ENCODE measurements at regions not wholly inside any gene's neighbourhood (a gene's known extent, or its start where the extent isn't known, plus 50 kb on each side); places are given as distances from the start of the nearest gene placed in this dataset.

DNA sequence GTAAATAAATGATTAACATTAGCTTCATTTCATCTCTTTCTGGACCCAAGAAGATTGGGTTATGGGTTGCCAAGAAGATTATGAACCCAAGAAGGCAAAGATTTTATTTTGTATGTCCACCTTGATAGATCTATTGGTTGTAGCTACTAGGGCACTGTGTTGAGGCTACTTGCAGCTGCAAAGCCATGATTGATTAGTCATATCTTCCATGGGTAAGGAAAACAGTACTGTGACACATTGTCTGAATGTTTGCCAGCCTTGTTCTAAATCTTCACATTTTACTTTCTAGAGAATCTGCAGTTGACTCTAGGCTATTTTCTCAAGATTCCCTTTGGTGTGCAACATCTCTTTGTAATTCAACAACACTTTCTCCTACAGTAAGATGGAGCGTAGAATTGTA lies 229.2 kb upstream of the KCNH8 start:
- intact Hi-C loops (cut with DNase I) = no loop called here
- Histone ChIP-seq H3K27ac (no peak overlapping the region), H3K27me3 (no peaks in the 10 kb centered on the region), H3K36me3 (no peaks in the 10 kb centered on the region), H3K9me3 (no peaks in the 10 kb centered on the region), H3K4me1 (no peaks in the 10 kb centered on the region), H3K4me3 (no peak overlapping the region), H3K9ac (ENCODE audit: low read depth in 2 of 2, low read length in 2 of 2) (no peak overlapping the region)
- DNase-seq = no peak
- TF ChIP-seq, protein P1, sequence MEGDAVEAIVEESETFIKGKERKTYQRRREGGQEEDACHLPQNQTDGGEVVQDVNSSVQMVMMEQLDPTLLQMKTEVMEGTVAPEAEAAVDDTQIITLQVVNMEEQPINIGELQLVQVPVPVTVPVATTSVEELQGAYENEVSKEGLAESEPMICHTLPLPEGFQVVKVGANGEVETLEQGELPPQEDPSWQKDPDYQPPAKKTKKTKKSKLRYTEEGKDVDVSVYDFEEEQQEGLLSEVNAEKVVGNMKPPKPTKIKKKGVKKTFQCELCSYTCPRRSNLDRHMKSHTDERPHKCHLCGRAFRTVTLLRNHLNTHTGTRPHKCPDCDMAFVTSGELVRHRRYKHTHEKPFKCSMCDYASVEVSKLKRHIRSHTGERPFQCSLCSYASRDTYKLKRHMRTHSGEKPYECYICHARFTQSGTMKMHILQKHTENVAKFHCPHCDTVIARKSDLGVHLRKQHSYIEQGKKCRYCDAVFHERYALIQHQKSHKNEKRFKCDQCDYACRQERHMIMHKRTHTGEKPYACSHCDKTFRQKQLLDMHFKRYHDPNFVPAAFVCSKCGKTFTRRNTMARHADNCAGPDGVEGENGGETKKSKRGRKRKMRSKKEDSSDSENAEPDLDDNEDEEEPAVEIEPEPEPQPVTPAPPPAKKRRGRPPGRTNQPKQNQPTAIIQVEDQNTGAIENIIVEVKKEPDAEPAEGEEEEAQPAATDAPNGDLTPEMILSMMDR (IDR thresholded peaks at IDR 0.05) = no peak

DNA sequence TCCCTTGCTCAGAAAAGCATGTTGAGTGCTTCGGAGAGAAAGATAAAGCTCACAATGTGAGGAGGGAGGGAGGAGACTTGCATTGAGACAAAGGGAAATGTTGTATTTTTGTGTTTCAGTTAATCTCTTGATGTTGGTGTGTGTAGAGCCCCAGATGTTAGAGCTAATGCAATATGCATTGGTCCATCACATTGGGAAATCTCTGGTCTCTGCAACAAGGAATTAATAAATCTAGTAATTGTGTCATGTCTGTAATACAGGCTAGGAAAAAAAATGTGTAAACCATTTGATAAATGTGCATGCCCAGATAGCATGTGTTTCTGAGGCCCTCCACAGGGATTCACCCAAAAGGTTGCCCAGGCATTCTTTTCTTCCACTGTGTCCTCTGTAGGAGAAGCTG lies 230.4 kb upstream of the KCNH8 start:
- no peak for DNase-seq
- Histone ChIP-seq H3K27me3 (no peaks in the 10 kb centered on the region), H3K27ac (no peak overlapping the region), H3K36me3 (no peaks in the 10 kb centered on the region), H3K9ac (ENCODE audit: low read depth in 2 of 2, low read length in 2 of 2) (no peak overlapping the region), H3K9me3 (no peaks in the 10 kb centered on the region), H3K4me1 (no peaks in the 10 kb centered on the region), H3K4me3 (no peak overlapping the region)
- TF ChIP-seq, protein P1 (IDR thresholded peaks at IDR 0.05) = no peak
- intact Hi-C loops (cut with DNase I) = no loop called here

DNA sequence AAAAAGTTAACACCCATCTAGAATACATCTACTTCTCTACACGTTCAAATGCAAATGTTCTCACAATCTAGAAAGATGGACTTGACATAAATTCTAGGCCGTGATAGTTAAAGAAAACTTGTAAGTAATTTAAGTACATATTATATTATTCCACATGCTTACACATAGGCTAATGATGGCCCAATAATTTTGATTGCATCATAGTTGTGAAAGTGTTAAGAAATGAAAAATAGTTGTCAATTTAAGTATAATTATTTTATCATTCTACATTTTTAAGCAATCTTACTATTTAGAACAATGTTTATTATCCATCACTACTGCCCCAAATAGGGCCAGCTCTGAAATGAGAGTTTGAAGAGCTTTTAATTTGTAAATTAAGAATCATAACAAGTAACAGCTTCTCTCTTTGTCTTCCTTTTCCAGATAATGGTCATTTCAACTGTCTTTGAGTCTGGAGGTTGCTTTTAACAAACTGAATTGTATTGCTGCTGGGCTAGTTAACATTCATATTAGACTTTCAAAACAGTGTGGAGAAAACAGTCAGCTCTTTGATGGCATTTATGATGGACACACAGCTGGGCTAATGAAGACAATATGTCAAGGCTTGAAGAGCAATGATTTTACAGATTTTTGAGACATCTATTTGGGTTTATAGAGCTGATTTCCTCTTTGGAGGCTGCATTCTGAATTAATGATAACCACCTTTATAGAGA lies 246.1 kb upstream of the KCNH8 start:
- intact Hi-C loops (cut with DNase I) = no loop called here
- H3K9ac ChIP-seq (ENCODE audit: low read depth in 2 of 2, low read length in 2 of 2) = no peak overlapping the region
- no peaks in the 10 kb centered on the region for H3K36me3 ChIP-seq

DNA sequence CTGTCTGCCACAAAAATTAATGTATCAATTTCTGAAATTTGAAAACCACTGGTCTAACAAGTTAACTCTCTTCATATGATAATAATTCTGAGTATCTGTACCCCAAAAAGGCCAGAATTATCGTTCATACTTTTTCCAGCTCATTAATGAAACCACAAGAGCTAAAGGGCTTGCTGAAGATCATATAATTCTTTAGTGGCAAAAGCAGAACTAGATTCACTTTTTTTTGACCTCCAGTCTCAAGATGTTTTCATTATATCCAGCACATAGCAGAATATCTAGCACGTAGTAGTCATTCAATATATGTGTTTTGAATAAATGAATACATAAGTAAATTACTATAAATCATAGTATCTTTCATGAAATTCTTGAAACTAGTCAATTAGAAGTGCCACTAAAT lies 246.7 kb upstream of the KCNH8 start:
- Histone ChIP-seq H3K27me3 (no peaks in the 10 kb centered on the region), H3K27ac (no peak overlapping the region), H3K4me3 (no peak overlapping the region), H3K4me1 (no peaks in the 10 kb centered on the region), H3K9me3 (no peaks in the 10 kb centered on the region), H3K9ac (ENCODE audit: low read depth in 2 of 2, low read length in 2 of 2) (no peak overlapping the region), H3K36me3 (no peaks in the 10 kb centered on the region)
- DNase-seq = no peak
- intact Hi-C loops (cut with DNase I) = no loop called here
- TF ChIP-seq, protein P1 (IDR thresholded peaks at IDR 0.05) = no peak

More for the DNA sequence above, 246.1 kb upstream of the KCNH8 start:
- no peak for DNase-seq
- Histone ChIP-seq H3K9me3 (no peaks in the 10 kb centered on the region), H3K4me1 (no peaks in the 10 kb centered on the region), H3K4me3 (no peak overlapping the region), H3K27ac (no peak overlapping the region), H3K27me3 (no peaks in the 10 kb centered on the region)
- TF ChIP-seq, protein P1 (IDR thresholded peaks at IDR 0.05) = no peak

DNA sequence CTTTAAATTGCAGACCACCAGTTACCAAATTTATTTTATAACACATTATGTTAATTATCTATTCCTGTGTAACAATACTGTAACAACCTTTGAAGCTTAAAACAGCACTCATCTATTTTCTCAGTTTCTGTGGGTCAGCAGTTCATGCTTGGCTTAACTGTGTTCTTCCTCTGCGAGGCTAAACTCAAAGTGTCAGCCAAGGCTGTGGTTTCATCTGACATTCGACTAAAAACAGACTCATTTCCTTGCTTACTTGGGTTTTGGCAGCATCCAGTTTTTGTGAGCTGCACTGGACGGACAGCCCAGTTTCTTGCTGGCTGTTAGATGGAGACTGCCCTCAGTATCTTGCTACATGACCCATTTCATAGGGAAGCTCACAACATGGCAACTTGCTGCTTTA lies 247.3 kb upstream of the KCNH8 start:
- no peak overlapping the region for H3K9ac ChIP-seq (ENCODE audit: low read depth in 2 of 2, low read length in 2 of 2)

More for the DNA sequence above, 247.3 kb upstream of the KCNH8 start:
- Histone ChIP-seq H3K27me3 (no peaks in the 10 kb centered on the region), H3K27ac (no peak overlapping the region), H3K36me3 (no peaks in the 10 kb centered on the region), H3K4me3 (no peak overlapping the region), H3K4me1 (no peaks in the 10 kb centered on the region), H3K9me3 (no peaks in the 10 kb centered on the region)
- peak; percentile 17 for DNase-seq
- TF ChIP-seq, protein P1 (IDR thresholded peaks at IDR 0.05) = no peak
- intact Hi-C loops (cut with DNase I) = no loop called here

Data from colonic mucosa (tissue), 4 donors.